ENCODE measurements at regions not wholly inside any gene's neighbourhood (a gene's known extent, or its start where the extent isn't known, plus 50 kb on each side); places are given as distances from the start of the nearest gene placed in this dataset.
A peak's percentile ranks its signal among the peaks of the same experiment; 100 is the strongest.

DNA sequence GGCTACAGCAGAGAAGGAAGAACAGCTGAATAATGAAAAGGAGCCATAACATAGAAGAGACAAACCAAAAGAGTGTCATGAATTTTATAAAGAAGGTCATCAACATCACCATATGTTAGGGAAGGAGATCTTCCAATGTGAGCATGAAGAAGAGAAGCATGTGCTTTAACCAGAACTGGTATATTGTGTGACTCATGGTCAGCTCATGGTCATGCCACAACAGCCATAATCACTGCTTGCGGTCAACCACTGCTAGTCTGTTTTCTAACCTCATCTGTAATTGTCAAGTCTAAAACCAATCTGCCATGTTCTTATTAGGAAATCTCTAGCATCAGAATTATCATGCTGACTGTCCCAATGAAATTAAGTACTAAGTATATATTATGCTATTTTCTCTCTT, 204.1 kb upstream of the VRK2 start:
- no peaks in the 10 kb centered on the region for H3K36me3 ChIP-seq (ENCODE audit: control insufficient read depth in 3 of 3, insufficient read depth in 2 of 3, low read depth in 1 of 3, low read length in 3 of 3)
- WGBS, 3 donors = 95 to 98% (median 97%) methylated on average over 1 of the region's 1 CpG
- H3K27ac ChIP-seq (ENCODE audit: low read depth in 1 of 3, low read length in 2 of 3) = no peak overlapping the region
- H3K4me3 ChIP-seq (ENCODE audit: low read depth in 1 of 3, low read length in 3 of 3) = no peak overlapping the region
- FAIRE-seq (no peak), DNase-seq (no peak)
- H3K27me3 ChIP-seq (ENCODE audit: control insufficient read depth in 3 of 3, insufficient read depth in 3 of 3, low read length in 3 of 3) = no peaks in the 10 kb centered on the region
- no peaks in the 10 kb centered on the region for H3K4me1 ChIP-seq (ENCODE audit: control insufficient read depth in 3 of 3, insufficient read depth in 2 of 3, low read depth in 1 of 3, low read length in 2 of 3)
- H3K9me3 ChIP-seq (ENCODE audit: control insufficient read depth in 2 of 2, insufficient read depth in 1 of 2, low read depth in 1 of 2, low read length in 1 of 2) = no peaks in the 10 kb centered on the region

DNA sequence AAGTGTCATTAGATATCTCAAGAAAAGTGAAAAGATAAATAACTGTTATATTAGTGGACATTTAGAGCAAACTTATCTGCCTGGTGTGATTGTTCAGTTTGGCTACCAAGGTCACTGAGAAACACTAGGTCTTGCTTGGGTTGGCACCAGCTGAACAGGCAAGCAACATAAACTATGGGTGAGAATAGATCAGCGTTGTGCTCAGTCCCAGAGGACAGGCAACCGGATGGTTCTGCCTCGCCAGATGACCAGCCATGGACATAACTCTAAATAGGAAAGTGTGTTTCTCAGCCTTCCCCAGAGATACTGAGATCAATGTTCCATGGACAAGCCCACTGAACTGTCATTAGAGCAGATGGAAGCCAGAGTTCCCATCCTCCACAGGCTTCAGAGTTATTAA, 203.4 kb upstream of the VRK2 start:
- FAIRE-seq (no peak), DNase-seq (no peak)
- 78 to 93% (median 83%) methylated on average over 3 of the region's 3 CpGs for WGBS, 3 donors

DNA sequence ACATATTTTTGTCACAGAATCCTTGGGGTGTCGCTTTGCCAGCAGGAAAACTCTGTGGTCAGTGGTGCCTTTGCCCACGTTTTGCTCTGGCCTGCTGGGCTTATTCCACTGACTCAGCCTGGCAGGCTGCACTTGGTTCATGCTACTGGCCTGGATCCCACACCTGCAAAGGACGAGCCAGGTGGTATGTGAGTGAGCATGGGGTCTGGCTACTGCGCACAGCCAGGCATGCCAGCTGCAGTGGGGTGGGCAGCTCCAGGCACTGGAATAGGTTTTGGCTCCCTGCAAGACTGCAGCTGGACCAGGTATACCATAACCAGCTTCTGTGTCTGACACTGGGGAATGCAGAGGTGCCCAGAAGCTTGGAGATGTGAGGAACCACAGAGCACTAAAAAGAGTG, 197.9 kb upstream of the VRK2 start:
- WGBS, 3 donors = 70 to 76% (median 71%) methylated on average over 4 of the region's 4 CpGs
- FAIRE-seq (no peak), DNase-seq (no peak)
- Histone ChIP-seq H3K9me3 (ENCODE audit: control insufficient read depth in 2 of 2, insufficient read depth in 1 of 2, low read depth in 1 of 2, low read length in 1 of 2) (no peaks in the 10 kb centered on the region), H3K27me3 (ENCODE audit: control insufficient read depth in 3 of 3, insufficient read depth in 3 of 3, low read length in 3 of 3) (no peaks in the 10 kb centered on the region), H3K27ac (ENCODE audit: low read depth in 1 of 3, low read length in 2 of 3) (no peak overlapping the region), H3K4me1 (ENCODE audit: control insufficient read depth in 3 of 3, insufficient read depth in 2 of 3, low read depth in 1 of 3, low read length in 2 of 3) (no peaks in the 10 kb centered on the region), H3K4me3 (ENCODE audit: low read depth in 1 of 3, low read length in 3 of 3) (no peak overlapping the region), H3K36me3 (ENCODE audit: control insufficient read depth in 3 of 3, insufficient read depth in 2 of 3, low read depth in 1 of 3, low read length in 3 of 3) (no peaks in the 10 kb centered on the region)

More for the DNA sequence above, 203.4 kb upstream of the VRK2 start:
- H3K4me3 ChIP-seq (ENCODE audit: low read depth in 1 of 3, low read length in 3 of 3) = no peak overlapping the region
- no peaks in the 10 kb centered on the region for H3K27me3 ChIP-seq (ENCODE audit: control insufficient read depth in 3 of 3, insufficient read depth in 3 of 3, low read length in 3 of 3)
- H3K4me1 ChIP-seq (ENCODE audit: control insufficient read depth in 3 of 3, insufficient read depth in 2 of 3, low read depth in 1 of 3, low read length in 2 of 3) = no peaks in the 10 kb centered on the region
- no peaks in the 10 kb centered on the region for H3K9me3 ChIP-seq (ENCODE audit: control insufficient read depth in 2 of 2, insufficient read depth in 1 of 2, low read depth in 1 of 2, low read length in 1 of 2)
- H3K36me3 ChIP-seq (ENCODE audit: control insufficient read depth in 3 of 3, insufficient read depth in 2 of 3, low read depth in 1 of 3, low read length in 3 of 3) = no peaks in the 10 kb centered on the region
- no peak overlapping the region for H3K27ac ChIP-seq (ENCODE audit: low read depth in 1 of 3, low read length in 2 of 3)

DNA sequence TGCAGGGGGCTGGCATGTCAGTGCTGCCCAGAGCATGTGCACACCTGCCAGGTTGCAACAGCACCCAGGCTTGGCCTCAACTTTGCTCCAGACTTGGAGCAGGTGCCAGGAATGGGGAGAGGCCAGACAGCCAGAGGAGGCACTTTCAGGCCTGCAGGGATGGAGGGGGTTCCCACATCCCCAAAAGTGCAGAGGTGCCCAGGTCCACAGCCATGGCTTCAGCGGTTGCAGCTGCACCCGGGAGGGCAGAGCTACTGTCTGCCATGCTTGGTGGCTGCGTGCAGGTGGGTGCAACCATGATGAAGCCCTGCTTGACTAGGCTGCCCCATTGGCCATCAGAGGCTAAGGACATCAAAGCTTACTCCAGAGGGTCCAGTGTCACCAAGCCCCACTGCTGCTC, 196.8 kb upstream of the VRK2 start:
- DNase-seq = no peak
- 88 to 100% (median 92%) methylated on average over 3 of the region's 3 CpGs for WGBS, 3 donors
- FAIRE-seq = no peak

DNA sequence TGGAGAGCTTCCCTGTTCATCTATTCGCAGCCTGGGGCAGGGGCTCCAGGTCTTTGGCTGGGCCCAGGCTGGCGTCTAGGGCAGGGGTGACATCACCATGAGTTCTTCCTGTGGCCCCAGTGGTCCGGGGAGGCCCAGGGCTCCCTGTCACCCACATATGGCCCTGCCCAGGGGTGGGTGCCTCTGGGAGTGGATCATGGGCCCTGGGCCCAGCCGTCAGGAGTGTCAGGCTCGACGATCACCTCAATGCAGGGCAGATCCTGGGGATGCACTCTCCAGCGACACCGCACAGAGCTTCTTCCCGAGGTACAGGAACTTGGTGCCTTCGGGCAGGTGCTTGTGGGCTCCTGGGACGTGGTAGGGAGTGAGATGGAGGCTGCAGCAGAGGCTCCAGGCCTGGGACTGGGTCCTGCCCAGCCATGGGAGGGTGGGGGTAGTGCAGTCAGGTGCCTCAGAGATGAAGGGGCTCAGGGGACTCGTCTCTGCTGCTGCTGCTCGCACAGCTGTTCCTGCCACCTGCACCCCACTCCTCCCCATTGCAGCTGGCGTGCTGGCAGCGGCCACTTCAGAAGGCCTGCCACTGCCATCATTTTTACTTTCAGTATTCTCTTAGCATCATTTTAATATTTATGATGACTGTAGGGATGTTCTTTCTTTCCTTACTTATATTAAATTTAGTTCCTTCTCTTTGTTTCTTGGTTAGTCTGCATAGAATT, 196.0 kb upstream of the VRK2 start:
- H3K27ac ChIP-seq (ENCODE audit: low read depth in 1 of 3, low read length in 2 of 3) = no peak overlapping the region
- DNase-seq = no peak
- H3K4me1 ChIP-seq (ENCODE audit: control insufficient read depth in 3 of 3, insufficient read depth in 2 of 3, low read depth in 1 of 3, low read length in 2 of 3) = no peaks in the 10 kb centered on the region
- no peak for FAIRE-seq
- no peaks in the 10 kb centered on the region for H3K36me3 ChIP-seq (ENCODE audit: control insufficient read depth in 3 of 3, insufficient read depth in 2 of 3, low read depth in 1 of 3, low read length in 3 of 3)
- no peak overlapping the region for H3K4me3 ChIP-seq (ENCODE audit: low read depth in 1 of 3, low read length in 3 of 3)
- no peaks in the 10 kb centered on the region for H3K27me3 ChIP-seq (ENCODE audit: control insufficient read depth in 3 of 3, insufficient read depth in 3 of 3, low read length in 3 of 3)
- no peaks in the 10 kb centered on the region for H3K9me3 ChIP-seq (ENCODE audit: control insufficient read depth in 2 of 2, insufficient read depth in 1 of 2, low read depth in 1 of 2, low read length in 1 of 2)
- WGBS, 3 donors = 79 to 87% (median 85%) methylated on average over 15 of the region's 15 CpGs

More for the DNA sequence above, 196.8 kb upstream of the VRK2 start:
- Histone ChIP-seq H3K9me3 (ENCODE audit: control insufficient read depth in 2 of 2, insufficient read depth in 1 of 2, low read depth in 1 of 2, low read length in 1 of 2) (no peaks in the 10 kb centered on the region), H3K27me3 (ENCODE audit: control insufficient read depth in 3 of 3, insufficient read depth in 3 of 3, low read length in 3 of 3) (no peaks in the 10 kb centered on the region), H3K4me1 (ENCODE audit: control insufficient read depth in 3 of 3, insufficient read depth in 2 of 3, low read depth in 1 of 3, low read length in 2 of 3) (no peaks in the 10 kb centered on the region), H3K36me3 (ENCODE audit: control insufficient read depth in 3 of 3, insufficient read depth in 2 of 3, low read depth in 1 of 3, low read length in 3 of 3) (no peaks in the 10 kb centered on the region), H3K4me3 (ENCODE audit: low read depth in 1 of 3, low read length in 3 of 3) (no peak overlapping the region), H3K27ac (ENCODE audit: low read depth in 1 of 3, low read length in 2 of 3) (no peak overlapping the region)

DNA sequence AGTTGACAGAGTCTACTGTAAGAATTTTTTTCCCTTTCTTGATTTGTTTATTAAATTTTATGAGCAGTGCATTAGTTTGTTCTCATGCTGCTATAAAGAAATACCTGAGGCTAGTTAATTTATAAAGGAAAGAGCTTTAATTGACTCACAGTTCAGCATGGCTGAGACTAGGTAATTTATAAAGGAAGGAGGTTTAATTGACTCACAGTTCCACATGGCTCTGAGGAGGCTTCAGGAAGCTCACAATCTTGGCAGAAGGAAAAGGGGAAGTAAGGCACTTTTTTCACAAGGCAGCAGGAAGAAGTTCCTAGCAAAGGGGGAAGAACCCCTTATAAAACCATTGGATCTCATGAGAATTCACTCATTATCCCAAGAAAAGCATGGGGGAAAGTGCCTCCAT, 191.4 kb upstream of the VRK2 start:
- no peak for DNase-seq
- Histone ChIP-seq H3K4me1 (ENCODE audit: control insufficient read depth in 3 of 3, insufficient read depth in 2 of 3, low read depth in 1 of 3, low read length in 2 of 3) (no peaks in the 10 kb centered on the region), H3K4me3 (ENCODE audit: low read depth in 1 of 3, low read length in 3 of 3) (no peak overlapping the region), H3K27me3 (ENCODE audit: control insufficient read depth in 3 of 3, insufficient read depth in 3 of 3, low read length in 3 of 3) (no peaks in the 10 kb centered on the region), H3K36me3 (ENCODE audit: control insufficient read depth in 3 of 3, insufficient read depth in 2 of 3, low read depth in 1 of 3, low read length in 3 of 3) (no peaks in the 10 kb centered on the region), H3K9me3 (ENCODE audit: control insufficient read depth in 2 of 2, insufficient read depth in 1 of 2, low read depth in 1 of 2, low read length in 1 of 2) (no peaks in the 10 kb centered on the region), H3K27ac (ENCODE audit: low read depth in 1 of 3, low read length in 2 of 3) (no peak overlapping the region)
- no peak for FAIRE-seq

DNA sequence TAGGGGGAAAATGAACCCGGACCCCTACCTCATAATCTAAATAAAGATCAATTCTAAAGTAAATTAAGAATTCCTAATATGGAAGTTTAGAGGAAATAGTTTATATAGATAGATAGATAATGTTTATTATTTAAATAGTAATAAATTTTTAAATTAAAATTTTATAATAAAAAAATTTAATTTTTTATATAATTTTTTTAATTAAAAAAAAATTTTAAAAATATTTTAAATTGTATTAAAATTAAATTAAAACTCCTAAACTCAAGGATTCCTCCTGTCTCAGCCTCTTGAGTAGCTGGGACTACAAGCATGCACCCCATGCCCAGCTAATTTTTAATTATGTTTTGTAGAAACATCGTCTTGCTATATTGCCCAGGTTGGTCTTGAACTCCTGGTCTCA, 186.9 kb upstream of the VRK2 start:
- WGBS, 3 donors = 91 to 98% (median 96%) methylated on average over 2 of the region's 2 CpGs
- FAIRE-seq = peak; percentile 91

DNA sequence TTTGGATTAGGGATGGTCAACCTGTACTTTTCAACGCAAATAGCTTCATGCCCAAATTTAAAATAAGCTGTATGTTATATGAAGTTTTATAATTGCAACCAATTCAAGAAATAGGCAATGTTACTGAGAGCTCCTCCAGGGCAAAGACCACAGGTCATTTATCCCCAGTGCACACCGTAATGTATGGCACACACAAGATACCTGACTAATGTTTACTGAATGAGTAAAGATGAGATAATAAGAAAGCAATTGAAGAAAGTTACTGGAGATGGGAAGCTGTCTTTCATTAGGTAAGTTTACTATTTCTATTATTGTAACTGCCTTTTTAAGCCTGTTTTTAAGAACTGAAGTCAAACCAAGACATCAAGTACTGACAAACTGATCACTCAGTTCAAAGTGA, 184.5 kb upstream of the VRK2 start:
- no peak overlapping the region for H3K4me3 ChIP-seq (ENCODE audit: low read depth in 1 of 3, low read length in 3 of 3)
- H3K27ac ChIP-seq (ENCODE audit: low read depth in 1 of 3, low read length in 2 of 3) = no peak overlapping the region
- no peaks in the 10 kb centered on the region for H3K9me3 ChIP-seq (ENCODE audit: control insufficient read depth in 2 of 2, insufficient read depth in 1 of 2, low read depth in 1 of 2, low read length in 1 of 2)
- no peaks in the 10 kb centered on the region for H3K4me1 ChIP-seq (ENCODE audit: control insufficient read depth in 3 of 3, insufficient read depth in 2 of 3, low read depth in 1 of 3, low read length in 2 of 3)
- FAIRE-seq (no peak), DNase-seq (peak in 1 of 2 donors; percentile 21)
- H3K27me3 ChIP-seq (ENCODE audit: control insufficient read depth in 3 of 3, insufficient read depth in 3 of 3, low read length in 3 of 3) = peaks cover 0 to 3% (median 0%) of the 10 kb centered on the region in 3 donors
- H3K36me3 ChIP-seq (ENCODE audit: control insufficient read depth in 3 of 3, insufficient read depth in 2 of 3, low read depth in 1 of 3, low read length in 3 of 3) = no peaks in the 10 kb centered on the region
- WGBS, 3 donors = 61 to 78% (median 69%) methylated on average over 2 of the region's 2 CpGs

More for the DNA sequence above, 186.9 kb upstream of the VRK2 start:
- Histone ChIP-seq H3K4me3 (ENCODE audit: low read depth in 1 of 3, low read length in 3 of 3) (no peak overlapping the region), H3K4me1 (ENCODE audit: control insufficient read depth in 3 of 3, insufficient read depth in 2 of 3, low read depth in 1 of 3, low read length in 2 of 3) (no peaks in the 10 kb centered on the region), H3K36me3 (ENCODE audit: control insufficient read depth in 3 of 3, insufficient read depth in 2 of 3, low read depth in 1 of 3, low read length in 3 of 3) (no peaks in the 10 kb centered on the region), H3K27me3 (ENCODE audit: control insufficient read depth in 3 of 3, insufficient read depth in 3 of 3, low read length in 3 of 3) (no peaks in the 10 kb centered on the region), H3K27ac (ENCODE audit: low read depth in 1 of 3, low read length in 2 of 3) (no peak overlapping the region), H3K9me3 (ENCODE audit: control insufficient read depth in 2 of 2, insufficient read depth in 1 of 2, low read depth in 1 of 2, low read length in 1 of 2) (no peaks in the 10 kb centered on the region)
- DNase-seq = no peak

DNA sequence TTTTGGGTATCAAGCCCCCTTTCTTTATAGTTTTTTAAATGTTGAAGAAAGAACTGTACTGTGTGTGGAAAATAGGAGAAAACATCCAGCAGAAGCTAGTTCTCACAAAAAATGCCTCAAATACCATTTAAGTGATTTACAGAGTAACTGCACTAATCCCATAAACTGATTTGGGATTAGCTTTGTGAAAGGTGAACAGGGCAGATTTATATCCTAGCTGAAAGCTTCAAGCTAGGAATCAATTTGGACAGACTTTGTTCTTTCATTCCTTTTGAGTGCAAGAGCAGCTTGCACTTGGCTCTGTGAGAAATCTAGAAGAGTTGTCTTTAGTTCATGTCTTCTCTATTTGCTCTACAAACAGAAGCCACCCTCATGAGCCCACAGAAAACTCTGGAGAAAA, 183.9 kb upstream of the VRK2 start:
- no peak for FAIRE-seq
- H3K9me3 ChIP-seq (ENCODE audit: control insufficient read depth in 2 of 2, insufficient read depth in 1 of 2, low read depth in 1 of 2, low read length in 1 of 2) = no peaks in the 10 kb centered on the region

More for the DNA sequence above, 183.9 kb upstream of the VRK2 start:
- no peaks in the 10 kb centered on the region for H3K36me3 ChIP-seq (ENCODE audit: control insufficient read depth in 3 of 3, insufficient read depth in 2 of 3, low read depth in 1 of 3, low read length in 3 of 3)
- no peaks in the 10 kb centered on the region for H3K4me1 ChIP-seq (ENCODE audit: control insufficient read depth in 3 of 3, insufficient read depth in 2 of 3, low read depth in 1 of 3, low read length in 2 of 3)
- H3K27ac ChIP-seq (ENCODE audit: low read depth in 1 of 3, low read length in 2 of 3) = no peak overlapping the region
- DNase-seq = no peak
- H3K4me3 ChIP-seq (ENCODE audit: low read depth in 1 of 3, low read length in 3 of 3) = no peak overlapping the region
- H3K27me3 ChIP-seq (ENCODE audit: control insufficient read depth in 3 of 3, insufficient read depth in 3 of 3, low read length in 3 of 3) = peaks cover 0 to 3% (median 0%) of the 10 kb centered on the region in 3 donors
